Activated CD4-positive, CD25-positive, alpha-beta regulatory T cell treated with anti-CD3 and anti-CD28 coated beads, Interleukin-2, amount 50 U/mL, for 16 hours (primary cell): ENCODE measurements at regions not wholly inside any gene's neighbourhood (a gene's known extent, or its start where the extent isn't known, plus 50 kb on each side); places are given as distances from the start of the nearest gene placed in this dataset.
A peak's percentile ranks its signal among the peaks of the same experiment; 100 is the strongest.

Experiments
- DNase-seq: peaks from one replicate; pipeline ENCODE4 v3.0.0-alpha.2; 2020; ENCODE audit warnings: low read depth, low spot score

DNA sequence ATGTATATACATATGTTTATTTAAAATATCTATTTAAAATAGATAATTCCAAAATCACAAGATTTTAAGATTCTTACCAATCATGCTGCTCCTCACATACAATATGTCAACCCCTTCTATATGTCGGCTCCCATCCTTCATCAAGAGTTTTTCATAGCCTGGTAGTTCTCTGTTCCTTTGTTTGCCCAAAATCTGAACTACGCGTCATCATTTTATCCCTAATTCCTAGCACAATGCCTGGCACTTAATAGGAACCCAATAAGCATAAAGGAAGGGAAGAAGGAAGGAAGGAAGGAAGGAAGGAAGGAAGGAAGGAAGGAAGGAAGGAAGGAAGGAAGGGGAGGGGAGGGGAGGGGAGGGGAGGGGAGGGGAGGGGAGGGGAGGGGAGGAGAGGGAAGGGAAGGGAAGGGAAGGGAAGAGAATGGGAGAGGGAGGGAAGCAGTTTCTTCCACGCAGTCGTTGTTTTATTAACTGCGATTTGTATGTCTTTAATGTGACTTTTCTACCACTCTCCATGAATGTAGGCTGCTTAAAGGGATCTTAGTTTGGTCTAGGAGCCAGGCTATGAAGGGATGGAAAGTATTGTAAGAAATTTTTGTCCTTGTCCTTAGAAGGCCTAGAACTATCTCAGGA, 83.3 kb upstream of the PCGF5 start:
- DNase-seq = no peak

DNA sequence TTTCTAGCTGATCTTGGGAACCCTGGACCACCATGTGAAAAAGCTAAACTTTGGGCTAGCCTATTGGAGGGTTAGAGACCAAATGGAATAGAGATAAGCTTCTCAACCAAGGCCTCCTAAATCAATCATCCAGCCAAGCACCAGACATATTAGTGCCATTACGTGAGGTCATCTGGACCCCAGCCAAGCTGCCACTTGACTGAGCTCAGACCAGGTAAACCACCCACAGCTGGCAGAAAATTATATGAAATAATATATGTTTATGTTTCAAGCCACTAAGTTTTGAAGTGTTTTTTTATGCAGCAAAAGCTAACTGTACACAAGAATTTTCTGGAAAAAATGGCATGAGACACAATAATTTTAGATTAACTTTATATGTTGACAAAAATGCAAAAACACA, 82.6 kb upstream of the PCGF5 start:
- DNase-seq = no peak

- DNase-seq = no peak
Measured at GRCh38 chr10:91140995-91141549, 79.4 kb upstream of the PCGF5 start.

DNA sequence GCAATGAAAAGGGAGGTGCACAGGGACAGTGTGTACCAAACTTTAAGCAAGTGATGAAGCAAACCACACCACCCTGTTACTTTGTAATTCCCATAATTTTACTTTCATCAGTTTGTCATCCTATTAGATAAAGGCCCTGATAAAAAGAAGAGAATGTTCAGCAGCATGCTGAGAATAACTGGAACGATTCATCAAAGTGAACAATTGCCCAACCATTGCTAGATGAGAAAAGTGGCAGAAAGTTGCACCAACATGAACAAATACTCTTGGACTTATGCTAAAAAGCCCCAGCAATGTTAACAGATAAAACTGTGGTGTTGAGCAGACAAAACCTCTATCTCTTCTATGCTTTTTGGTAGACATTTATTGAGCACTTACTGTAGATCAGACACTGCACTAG, 75.5 kb upstream of the PCGF5 start:
- DNase-seq = no peak

DNA sequence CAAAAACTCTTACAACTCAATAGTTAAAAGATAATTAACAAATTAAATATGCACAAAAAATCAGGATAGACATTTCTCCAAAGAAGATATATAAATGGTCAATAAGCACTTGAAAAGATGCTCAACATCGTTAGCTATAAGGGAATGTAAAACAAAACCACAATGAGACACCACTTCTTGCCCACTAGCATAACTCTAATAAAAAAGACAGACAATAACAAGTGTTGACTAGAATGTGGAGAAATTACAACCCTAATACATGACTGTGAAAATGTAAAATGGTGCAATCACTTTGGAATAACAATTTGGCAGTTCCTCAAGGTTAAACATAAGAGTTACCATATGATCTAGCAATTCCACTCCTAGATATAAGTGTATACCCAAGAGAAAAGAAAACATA, 74.3 kb upstream of the PCGF5 start:
- DNase-seq = no peak

- no peak for DNase-seq
Measured at GRCh38 chr10:91149550-91149949, 70.9 kb upstream of the PCGF5 start.

- no peak for DNase-seq
Measured at GRCh38 chr10:91150631-91151030, 69.8 kb upstream of the PCGF5 start.

GRCh38 chr10:91153508-91153907, 67.0 kb upstream of the PCGF5 start:
- no peak for DNase-seq

DNA sequence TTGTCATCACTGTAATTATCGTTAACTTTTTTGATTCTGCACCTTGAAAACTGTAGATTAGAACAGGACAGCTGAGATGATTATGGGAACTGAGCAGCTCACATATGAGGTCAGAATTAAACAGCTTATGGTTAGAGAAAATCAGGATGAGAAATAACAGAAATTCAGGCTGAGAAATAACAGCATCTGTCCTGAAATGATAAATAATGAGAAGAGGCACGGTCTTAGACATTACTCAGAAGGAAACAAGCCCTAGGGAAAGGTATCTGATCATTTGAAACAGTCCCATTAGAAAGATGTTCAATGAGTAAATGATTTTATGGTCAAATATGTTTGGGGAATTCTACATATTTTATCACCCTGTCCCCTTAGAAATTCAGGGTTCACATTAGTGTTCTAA, 65.6 kb upstream of the PCGF5 start:
- DNase-seq = no peak

- no peak for DNase-seq
Measured at GRCh38 chr10:91156196-91156595, 64.3 kb upstream of the PCGF5 start.

DNA sequence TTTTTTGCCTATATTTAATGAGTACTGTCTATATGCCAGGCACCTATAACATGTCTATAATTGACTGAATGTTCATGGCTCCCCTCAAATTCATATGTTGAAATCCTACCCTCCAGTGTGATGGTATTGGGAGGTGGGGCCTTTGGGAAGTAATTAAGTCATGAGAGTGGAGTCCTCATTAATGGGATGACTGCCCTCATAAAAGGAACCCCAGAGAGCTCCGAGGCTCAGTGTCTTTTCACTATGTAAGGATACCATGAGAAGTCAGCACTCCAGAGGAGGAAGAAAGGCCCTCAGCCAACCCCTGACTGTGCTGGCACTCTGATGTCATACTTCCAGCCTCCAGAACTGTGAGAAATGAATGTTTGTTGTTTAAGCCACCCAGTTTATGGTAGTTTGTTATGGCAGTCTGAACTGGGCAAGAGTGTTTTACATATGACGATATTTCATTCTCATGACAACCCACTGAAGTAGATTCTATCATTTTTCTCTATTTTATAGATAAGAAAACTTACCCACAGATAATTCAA, 61.1 kb upstream of the PCGF5 start:
- DNase-seq = no peak

- no peak for DNase-seq
Measured at GRCh38 chr10:91162050-91162494, 58.4 kb upstream of the PCGF5 start.

- peak; percentile 55 for DNase-seq
Measured at GRCh38 chr10:91162495-91163268, 57.8 kb upstream of the PCGF5 start.

DNA sequence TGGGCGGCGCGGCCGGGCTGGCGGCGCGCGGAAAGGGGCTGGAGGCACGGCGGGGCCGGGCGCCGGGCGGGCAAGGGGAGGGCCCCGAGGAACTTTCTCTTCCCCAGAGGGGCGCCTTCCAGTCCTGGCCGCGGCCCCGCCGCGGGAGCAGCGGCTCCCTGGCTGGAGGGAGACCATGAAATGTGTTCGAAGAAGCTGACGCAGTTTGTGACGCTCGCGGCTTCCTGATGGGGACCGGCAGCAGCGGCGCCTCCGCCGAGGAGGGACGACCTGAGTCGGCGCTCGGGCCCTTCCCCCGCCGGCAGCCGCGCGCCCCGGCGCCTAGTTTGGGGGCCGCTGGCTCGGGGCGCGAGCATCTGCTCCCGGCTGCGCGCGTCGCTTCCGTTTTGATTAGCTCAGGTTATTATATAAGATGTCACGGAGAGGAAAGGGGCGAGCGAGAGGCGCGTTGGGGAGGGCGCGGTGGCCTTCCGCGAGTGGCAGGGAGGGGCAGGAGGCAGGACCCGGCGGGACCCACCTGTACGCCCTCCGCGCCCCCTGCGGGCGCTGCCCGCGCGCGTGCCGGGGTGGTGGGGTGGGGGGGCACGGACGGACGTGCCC, 57.1 kb upstream of the PCGF5 start:
- DNase-seq = peak; percentile 56

GRCh38 chr10:91163869-91164474, 56.5 kb upstream of the PCGF5 start:
- peak; percentile 32 for DNase-seq

DNA sequence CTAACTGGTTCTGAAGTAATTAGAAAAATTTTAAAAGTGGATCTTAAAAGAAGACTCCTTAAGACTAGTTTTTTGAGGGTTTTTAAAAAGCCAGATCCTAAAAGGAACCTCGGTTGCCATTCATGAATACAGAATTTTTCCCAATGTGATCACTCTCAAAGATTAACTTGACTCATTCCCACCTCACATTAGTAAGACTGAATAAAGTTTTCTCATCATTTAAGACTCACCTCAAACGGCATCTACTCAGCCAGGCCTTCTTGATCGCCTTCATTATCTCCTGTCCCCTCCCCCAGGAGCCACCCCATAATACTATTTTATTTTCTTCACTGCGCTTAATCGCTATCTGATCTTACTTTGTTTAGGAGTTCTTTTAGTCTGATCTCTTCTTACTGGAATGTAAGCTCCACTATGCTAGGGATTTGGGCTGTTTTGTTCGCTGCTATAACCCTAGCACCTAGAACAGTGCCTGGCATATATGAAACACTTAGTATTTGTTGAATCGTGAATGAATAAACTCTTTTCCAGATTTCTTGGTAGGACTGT, 55.9 kb upstream of the PCGF5 start:
- no peak for DNase-seq

DNA sequence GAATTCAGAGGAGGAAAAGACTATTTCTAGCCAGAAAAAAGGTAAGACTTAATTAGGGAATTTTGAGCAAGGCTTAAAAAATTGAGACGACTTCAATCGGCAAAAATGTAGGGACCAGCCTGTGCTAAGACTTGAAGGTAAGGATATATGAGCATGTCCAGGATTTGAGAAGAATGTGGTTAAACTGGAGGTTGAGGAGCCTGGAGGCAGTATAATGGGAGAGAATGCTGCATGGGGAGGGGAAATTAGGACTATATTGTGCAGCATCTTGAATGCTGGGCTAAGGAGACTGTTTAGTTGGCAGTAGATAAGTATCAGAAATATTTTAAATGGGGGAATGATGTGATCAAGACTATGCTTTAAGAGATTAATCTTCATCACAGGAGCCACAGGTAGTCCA, 53.1 kb upstream of the PCGF5 start:
- no peak for DNase-seq

- DNase-seq = no peak
Measured at GRCh38 chr10:91170418-91170817, 50.0 kb upstream of the PCGF5 start.
